Mesenchymal stem cell (in vitro differentiated cells and primary cell): ENCODE measurements at regions not wholly inside any gene's neighbourhood (a gene's known extent, or its start where the extent isn't known, plus 50 kb on each side); places are given as distances from the start of the nearest gene placed in this dataset.

Source experiments
- DNase-seq: peaks from one replicate; pipeline ENCODE4 v3.0.0-alpha.2; 2013
- H2AFZ ChIP-seq: one replicate; pipeline ENCODE4 v1.6.1; 2013; ENCODE audit warnings: low read depth, mild to moderate bottlenecking, control low read depth, inconsistent platforms, low read length, moderate library complexity
- H2AK5ac ChIP-seq: 2 replicates; pipeline ENCODE4 v1.6.1; 2013; ENCODE audit warnings: low read length, moderate library complexity, mild to moderate bottlenecking, inconsistent platforms; ENCODE audit not compliant: severe bottlenecking
- H2BK120ac ChIP-seq: one replicate; pipeline ENCODE4 v1.6.1; 2013; ENCODE audit warnings: low read depth, mild to moderate bottlenecking, inconsistent platforms, low read length, moderate library complexity
- H2BK12ac ChIP-seq, 2 experiments: one replicate each; pipeline ENCODE4 v1.6.1; 2013; ENCODE audit warnings: inconsistent platforms in 2 of 2, low read length in 2 of 2, mild to moderate bottlenecking in 2 of 2, moderate library complexity in 2 of 2, control low read depth in 1 of 2
- H2BK15ac ChIP-seq: one replicate; pipeline ENCODE4 v1.6.1; 2013; ENCODE audit warnings: mild to moderate bottlenecking, low read depth, inconsistent platforms; ENCODE audit not compliant: poor library complexity, severe bottlenecking
- H2BK5ac ChIP-seq: 2 replicates; pipeline ENCODE4 v1.6.1; 2013; ENCODE audit warnings: low read depth, mild to moderate bottlenecking, low read length, control low read depth, inconsistent platforms; ENCODE audit not compliant: poor library complexity, severe bottlenecking
- H3K14ac ChIP-seq, 2 experiments: one replicate each; pipeline ENCODE4 v1.6.1; 2013; ENCODE audit warnings: inconsistent platforms in 2 of 2, low read length in 2 of 2, control low read depth in 1 of 2, mild to moderate bottlenecking in 1 of 2, moderate library complexity in 1 of 2
- H3K18ac ChIP-seq, 2 experiments: one replicate each; pipeline ENCODE4 v1.6.1; 2013; ENCODE audit warnings: inconsistent platforms in 2 of 2, low read length in 2 of 2, control low read depth in 1 of 2, low read depth in 1 of 2, mild to moderate bottlenecking in 1 of 2
- H3K23ac ChIP-seq, 2 experiments: one replicate each; pipeline ENCODE4 v1.6.1; 2013; ENCODE audit warnings: inconsistent platforms in 2 of 2, low read length in 2 of 2, mild to moderate bottlenecking in 2 of 2, moderate library complexity in 2 of 2, control low read depth in 1 of 2
- H3K27ac ChIP-seq: 2 replicates; pipeline ENCODE4 v1.5.1; 2013; ENCODE audit warnings: mild to moderate bottlenecking, moderate library complexity, low read length, control low read depth, inconsistent platforms; ENCODE audit not compliant: poor library complexity, severe bottlenecking
- H3K27me3 ChIP-seq, 2 experiments: 2 replicates each; pipeline versions ENCODE4 v1.6.1 to v1.7.0; 2013; ENCODE audit warnings: low read length in 2 of 2, mild to moderate bottlenecking in 2 of 2, moderate library complexity in 2 of 2, control low read depth in 1 of 2, inconsistent platforms in 1 of 2; ENCODE audit not compliant: control insufficient read depth in 1 of 2, insufficient read depth in 1 of 2
- H3K36me3 ChIP-seq, 2 experiments: 2 replicates each; pipeline versions ENCODE4 v1.6.1 to v1.7.0; 2013; ENCODE audit warnings: low read length in 2 of 2, control low read depth in 1 of 2, inconsistent platforms in 1 of 2, low read depth in 1 of 2, mild to moderate bottlenecking in 1 of 2; ENCODE audit not compliant: insufficient read depth in 2 of 2, control insufficient read depth in 1 of 2
- H3K4ac ChIP-seq, 2 experiments: one replicate each; pipeline ENCODE4 v1.6.1; 2013; ENCODE audit warnings: inconsistent platforms in 2 of 2, low read length in 2 of 2, mild to moderate bottlenecking in 2 of 2, moderate library complexity in 2 of 2, control low read depth in 1 of 2, low read depth in 1 of 2
- H3K4me1 ChIP-seq: 2 replicates; pipeline ENCODE4 v1.6.1; 2013; ENCODE audit warnings: low read depth, low read length, control low read depth; ENCODE audit not compliant: control insufficient read depth, insufficient read depth
- H3K4me2 ChIP-seq: 2 replicates; pipeline ENCODE4 v1.6.1; 2013; ENCODE audit warnings: low read length, mild to moderate bottlenecking, inconsistent platforms; ENCODE audit not compliant: poor library complexity, severe bottlenecking
- H3K4me3 ChIP-seq, 2 experiments: 2 replicates each; pipeline versions ENCODE4 v1.5.1 to v1.7.0; 2013; ENCODE audit warnings: low read length in 2 of 2, mild to moderate bottlenecking in 2 of 2, control low read depth in 1 of 2, low read depth in 1 of 2; ENCODE audit not compliant: insufficient read depth in 1 of 2
- H3K79me1 ChIP-seq: replicated peaks from 2 replicates; pipeline ENCODE4 v1.6.1; 2013; ENCODE audit warnings: mild to moderate bottlenecking, control low read depth, low read length, inconsistent platforms; ENCODE audit not compliant: poor library complexity, severe bottlenecking
- H3K9ac ChIP-seq: 2 replicates; pipeline ENCODE4 v1.7.0; 2013; ENCODE audit warnings: mild to moderate bottlenecking, low read length, moderate library complexity
- H3K9me3 ChIP-seq: 2 replicates; pipeline ENCODE4 v1.7.0; 2013; ENCODE audit warnings: mild to moderate bottlenecking, low read length; ENCODE audit not compliant: control insufficient read depth
- H4K8ac ChIP-seq: one replicate; pipeline ENCODE4 v1.6.1; 2013; ENCODE audit warnings: inconsistent platforms, mild to moderate bottlenecking, low read length, moderate library complexity
- H4K91ac ChIP-seq: one replicate; pipeline ENCODE4 v1.6.1; 2013; ENCODE audit warnings: mild to moderate bottlenecking, low read length, inconsistent platforms
- WGBS: methylation state at CpG from one replicate; pipeline ENCODE4 v1.1.7; 2013; ENCODE audit warnings: mixed read lengths; 5-methylcytosine and 5-hydroxymethylcytosine counted together

GRCh38 chr4:41369680-41370079, 113.0 kb downstream of the UCHL1 start:
- Histone ChIP-seq H3K79me1 (no peaks in the 10 kb centered on the region), H3K27ac (no peak overlapping the region), H3K4me1 (no peaks in the 10 kb centered on the region), H3K9me3 (no peaks in the 10 kb centered on the region), H3K27me3 (peaks cover 0 to 19% of the 10 kb centered on the region in 2 experiments), H4K8ac (no peak overlapping the region), H3K18ac (no peak overlapping the region), H2AFZ (no peak overlapping the region), H2BK120ac (no peak overlapping the region), H3K36me3 (no peaks in the 10 kb centered on the region), H3K23ac (no peak overlapping the region), H3K4me3 (no peak overlapping the region), H2BK15ac (no peak overlapping the region), H3K4ac (no peak overlapping the region), H2BK5ac (no peak overlapping the region), H2BK12ac (no peak overlapping the region), H3K9ac (no peak overlapping the region), H3K14ac (no peak overlapping the region), H3K4me2 (no peak overlapping the region), H2AK5ac (no peak overlapping the region), H4K91ac (no peak overlapping the region)
- peak; percentile 4 for DNase-seq
- WGBS = 87% methylated on average over 4 of the region's 4 CpGs

GRCh38 chr4:41373221-41373620, 116.5 kb downstream of the UCHL1 start:
- DNase-seq = no peak
- no peak overlapping the region for H3K23ac ChIP-seq
- no peak overlapping the region for H4K91ac ChIP-seq
- peak overlapping the region; percentile 31 for H2BK15ac ChIP-seq
- H3K27ac ChIP-seq = no peak overlapping the region
- H2AK5ac ChIP-seq = no peak overlapping the region
- H2BK5ac ChIP-seq = no peak overlapping the region
- WGBS = no CpG with 5 or more reads among the region's 3 CpGs
- no peak overlapping the region for H3K4ac ChIP-seq
- no peaks in the 10 kb centered on the region for H3K9me3 ChIP-seq
- no peaks in the 10 kb centered on the region for H3K4me1 ChIP-seq
- no peak overlapping the region for H3K14ac ChIP-seq
- H3K4me2 ChIP-seq = no peak overlapping the region
- no peak overlapping the region for H3K18ac ChIP-seq
- H2BK12ac ChIP-seq = no peak overlapping the region
- no peak overlapping the region for H2BK120ac ChIP-seq
- H3K79me1 ChIP-seq = no peaks in the 10 kb centered on the region
- no peaks in the 10 kb centered on the region for H3K36me3 ChIP-seq
- no peak overlapping the region for H4K8ac ChIP-seq
- H3K9ac ChIP-seq = no peak overlapping the region
- H3K27me3 ChIP-seq = peaks cover 0 to 10% of the 10 kb centered on the region in 2 experiments
- no peak overlapping the region for H2AFZ ChIP-seq
- H3K4me3 ChIP-seq = no peak overlapping the region

- Histone ChIP-seq H2AFZ (no peak overlapping the region), H3K9ac (no peak overlapping the region), H2BK15ac (no peak overlapping the region), H3K79me1 (no peaks in the 10 kb centered on the region), H3K27ac (no peak overlapping the region), H3K4ac (no peak overlapping the region), H3K9me3 (peaks cover 5% of the 10 kb centered on the region), H2BK5ac (no peak overlapping the region), H3K4me2 (no peak overlapping the region), H3K36me3 (no peaks in the 10 kb centered on the region), H2BK12ac (no peak overlapping the region), H2BK120ac (no peak overlapping the region), H2AK5ac (no peak overlapping the region), H3K23ac (no peak overlapping the region), H3K4me3 (no peak overlapping the region), H4K91ac (no peak overlapping the region), H3K14ac (no peak overlapping the region), H4K8ac (no peak overlapping the region), H3K18ac (no peak overlapping the region), H3K4me1 (no peaks in the 10 kb centered on the region), H3K27me3 (peaks cover 0 to under 1% of the 10 kb centered on the region in 2 experiments)
- 84% methylated on average over 3 of the region's 3 CpGs for WGBS
- no peak for DNase-seq
Measured at GRCh38 chr4:41374490-41374889, 117.8 kb downstream of the UCHL1 start.

GRCh38 chr4:41375561-41375960, 118.8 kb downstream of the UCHL1 start:
- H2AK5ac ChIP-seq = no peak overlapping the region
- H2BK15ac ChIP-seq = no peak overlapping the region
- H3K14ac ChIP-seq = no peak overlapping the region
- no peaks in the 10 kb centered on the region for H3K27me3 ChIP-seq
- 94% methylated on average over 7 of the region's 7 CpGs for WGBS
- H3K4me2 ChIP-seq = no peak overlapping the region
- H3K79me1 ChIP-seq = no peaks in the 10 kb centered on the region
- no peaks in the 10 kb centered on the region for H3K4me1 ChIP-seq
- no peak overlapping the region for H3K4ac ChIP-seq
- no peak overlapping the region for H2BK120ac ChIP-seq
- no peaks in the 10 kb centered on the region for H3K36me3 ChIP-seq
- no peak overlapping the region for H4K8ac ChIP-seq
- H3K9ac ChIP-seq = no peak overlapping the region
- no peak overlapping the region for H4K91ac ChIP-seq
- no peak overlapping the region for H3K27ac ChIP-seq
- H3K18ac ChIP-seq = no peak overlapping the region
- H3K23ac ChIP-seq = no peak overlapping the region
- H3K9me3 ChIP-seq = peaks cover 5% of the 10 kb centered on the region
- no peak overlapping the region for H2BK5ac ChIP-seq
- H3K4me3 ChIP-seq = no peak overlapping the region
- DNase-seq = no peak
- no peak overlapping the region for H2BK12ac ChIP-seq
- no peak overlapping the region for H2AFZ ChIP-seq
